ENCODE measurements at regions not wholly inside any gene's neighbourhood (a gene's known extent, or its start where the extent isn't known, plus 50 kb on each side); places are given as distances from the start of the nearest gene placed in this dataset.
"Not testable (repeated sequence)": the region's sequence is repeated elsewhere in the genome, so short reads cannot be mapped to it uniquely, and the experiment has no call there.

GRCh38 chr3:153506205-153506604, 344.2 kb downstream of the RAP2B start:
- not testable (repeated sequence) for TF ChIP-seq POLR2A, CTCF (IDR thresholded peaks at IDR 0.05)

All from testis (tissue), 2 donors.